ENCODE measurements at regions not wholly inside any gene's neighbourhood (a gene's known extent, or its start where the extent isn't known, plus 50 kb on each side); places are given as distances from the start of the nearest gene placed in this dataset.

GRCh38 chr2:60119778-60120177 is 433.7 kb downstream of the BCL11A start:
- CTCF ChIA-PET (ENCODE audit: partially characterized antibody), result no interaction called here
- Histone ChIP-seq H3K23ac (ENCODE audit: insufficient read length) (no peak overlapping the region), H2AFZ (ENCODE audit: low read length) (no peak overlapping the region), H3K79me1 (ENCODE audit: low read depth, low read length) (no peaks in the 10 kb centered on the region), H2BK20ac (ENCODE audit: low read length) (no peak overlapping the region), H3K4me1 (replicated peaks in 1 of 4; ENCODE audit: control insufficient read depth in 3 of 4, insufficient read depth in 4 of 4, low read length in 3 of 4) (no peaks in the 10 kb centered on the region), H3K14ac (ENCODE audit: insufficient read length) (no peak overlapping the region), H3K56ac (replicated peaks; ENCODE audit: insufficient read length, low read depth, low read length) (no peak overlapping the region), H3K23me2 (ENCODE audit: low read depth, low read length) (no peaks in the 10 kb centered on the region), H3K27ac (ENCODE audit: low read depth, low read length) (no peak overlapping the region), H4K5ac (ENCODE audit: insufficient read length, low read depth, low read length) (no peak overlapping the region), H3K79me2 (ENCODE audit: control insufficient read depth in 1 of 2, insufficient read depth in 2 of 2, low read length in 2 of 2) (no peaks in the 10 kb centered on the region), H3K9me3 (ENCODE audit: insufficient read depth in 2 of 2, low read depth in 1 of 2, low read length in 1 of 2) (peaks cover 12% of the 10 kb centered on the region in 2 experiments; a peak in 3 of 4 replicates), H2BK120ac (replicated peaks; ENCODE audit: low read depth, low read length) (no peak overlapping the region), H2BK12ac (ENCODE audit: low read depth, low read length) (no peak overlapping the region), H4K20me1 (replicated peaks in 1 of 2; ENCODE audit: control insufficient read depth in 1 of 2, insufficient read depth in 2 of 2, low read length in 2 of 2) (no peaks in the 10 kb centered on the region), H3K18ac (ENCODE audit: extremely low read depth, low read length) (no peak overlapping the region), H4K8ac (ENCODE audit: extremely low read depth, insufficient read depth, low read length) (no peak overlapping the region), H4K91ac (replicated peaks; ENCODE audit: insufficient read length, low read length) (no peak overlapping the region), H2BK15ac (ENCODE audit: low read length) (no peak overlapping the region), H3K36me3 (ENCODE audit: control insufficient read depth in 2 of 4, insufficient read depth in 4 of 4, low read length in 3 of 4) (no peaks in the 10 kb centered on the region), H3K4me2 (ENCODE audit: insufficient read depth in 1 of 2, low read depth in 2 of 2, low read length in 2 of 2) (no peak overlapping the region), H2AK5ac (ENCODE audit: low read depth, low read length) (no peak overlapping the region), H3K9ac (replicated peaks in 1 of 4; ENCODE audit: extremely low read depth in 1 of 4, low read depth in 3 of 4, low read length in 3 of 4) (no peak overlapping the region), H3K4ac (replicated peaks; ENCODE audit: insufficient read length, low read depth, low read length) (no peak overlapping the region), H3K4me3 (ENCODE audit: extremely low read depth in 1 of 4, insufficient read depth in 2 of 4, low read depth in 3 of 4, low read length in 4 of 4) (no peak overlapping the region), H3K27me3 (replicated peaks in 1 of 4; ENCODE audit: control insufficient read depth in 3 of 4, extremely low read depth in 1 of 4, insufficient read depth in 3 of 4, low read length in 3 of 4) (no peaks in the 10 kb centered on the region), H2BK5ac (ENCODE audit: low read depth, low read length) (no peak overlapping the region)
- WGBS, 2 experiments (ENCODE audit: extremely low coverage in 1 of 2, insufficient coverage in 1 of 2, insufficient read length in 1 of 2, insufficient replicate concordance in 2 of 2, low coverage in 1 of 2, low lambda C conversion rate in 2 of 2, missing lambda C conversion rate in 1 of 2), result 64% methylated on average over 2 of the region's 2 CpGs; no CpG with 5 or more reads in 1 of the 2 experiments
- no peak for FAIRE-seq
- TF ChIP-seq CEBPB (IDR thresholded peaks at IDR 0.05; ENCODE audit: low read depth, low read length) (peak; percentile 73), CTCF (IDR thresholded peaks at IDR 0.05; ENCODE audit: control extremely low read depth in 1 of 3, insufficient read depth in 1 of 3, low read depth in 1 of 3, low read length in 3 of 3) (peak in 1 of 3 experiments; percentile 24; a peak in 1 of 4 replicates), POU5F1 (IDR thresholded peaks at IDR 0.05; ENCODE audit: low read depth, low read length) (no peak), NANOG (IDR thresholded peaks at IDR 0.05; ENCODE audit: insufficient read depth, low read depth, low read length, poor library complexity, severe bottlenecking) (no peak), KDM1A (IDR thresholded peaks at IDR 0.05; ENCODE audit: borderline replicate concordance, low read length) (no peak), TEAD4 (IDR thresholded peaks at IDR 0.05; ENCODE audit: low read depth, low read length) (no peak), RAD21 (IDR thresholded peaks at IDR 0.05 in 1 of 2, conservative IDR thresholded peaks at IDR 0.05 in 1 of 2; ENCODE audit: low read depth in 2 of 2, low read length in 2 of 2) (peak; percentile 47 to 54)
- POLR2A ChIA-PET (ENCODE audit: partially characterized antibody), result no interaction called here
- no peak for DNase-seq (ENCODE audit: low read depth in 1 of 2, low spot score in 2 of 2)
